AG09309 (cell line): ENCODE measurements at regions not wholly inside any gene's neighbourhood (a gene's known extent, or its start where the extent isn't known, plus 50 kb on each side); places are given as distances from the start of the nearest gene placed in this dataset.

Experiments used
- DNase-seq: peaks from one replicate; pipeline ENCODE4 v3.0.0-alpha.2; 2010; ENCODE audit warnings: low read depth
- H3K4me3 ChIP-seq: 2 replicates; pipeline ENCODE4 v1.5.1; 2011; ENCODE audit warnings: mild to moderate bottlenecking, low read depth, low read length, moderate library complexity; ENCODE audit not compliant: control insufficient read depth
- TF ChIP-seq, protein P1 (sequence below): IDR thresholded peaks from 2 replicates; pipeline ENCODE4 v1.5.1; 2011; ENCODE audit warnings: mild to moderate bottlenecking, low read depth, low read length, inconsistent platforms; ENCODE audit not compliant: insufficient read depth, control insufficient read depth; ENCODE audit errors: missing control alignments

DNA sequence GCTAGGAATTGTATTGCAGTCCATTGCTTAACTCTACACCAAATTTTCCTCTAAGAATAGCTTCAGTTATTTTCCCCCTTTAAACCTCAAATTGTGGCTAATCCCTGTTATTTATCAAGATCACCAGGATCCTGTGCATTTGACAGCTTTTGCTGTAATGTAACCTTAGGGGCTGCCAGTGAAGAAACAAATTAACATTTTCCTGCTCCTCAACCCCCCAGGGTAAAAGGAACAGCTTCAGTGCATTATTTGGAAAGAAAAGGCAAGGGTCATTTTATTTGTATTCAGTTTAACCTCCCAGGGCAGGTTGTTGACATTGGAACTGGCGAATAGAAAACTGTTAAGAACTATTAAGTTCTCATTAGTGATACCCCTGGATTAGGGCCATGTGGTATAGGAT, 57.0 kb downstream of the PCDH20 start:
- no peak for DNase-seq
- TF ChIP-seq, protein P1, sequence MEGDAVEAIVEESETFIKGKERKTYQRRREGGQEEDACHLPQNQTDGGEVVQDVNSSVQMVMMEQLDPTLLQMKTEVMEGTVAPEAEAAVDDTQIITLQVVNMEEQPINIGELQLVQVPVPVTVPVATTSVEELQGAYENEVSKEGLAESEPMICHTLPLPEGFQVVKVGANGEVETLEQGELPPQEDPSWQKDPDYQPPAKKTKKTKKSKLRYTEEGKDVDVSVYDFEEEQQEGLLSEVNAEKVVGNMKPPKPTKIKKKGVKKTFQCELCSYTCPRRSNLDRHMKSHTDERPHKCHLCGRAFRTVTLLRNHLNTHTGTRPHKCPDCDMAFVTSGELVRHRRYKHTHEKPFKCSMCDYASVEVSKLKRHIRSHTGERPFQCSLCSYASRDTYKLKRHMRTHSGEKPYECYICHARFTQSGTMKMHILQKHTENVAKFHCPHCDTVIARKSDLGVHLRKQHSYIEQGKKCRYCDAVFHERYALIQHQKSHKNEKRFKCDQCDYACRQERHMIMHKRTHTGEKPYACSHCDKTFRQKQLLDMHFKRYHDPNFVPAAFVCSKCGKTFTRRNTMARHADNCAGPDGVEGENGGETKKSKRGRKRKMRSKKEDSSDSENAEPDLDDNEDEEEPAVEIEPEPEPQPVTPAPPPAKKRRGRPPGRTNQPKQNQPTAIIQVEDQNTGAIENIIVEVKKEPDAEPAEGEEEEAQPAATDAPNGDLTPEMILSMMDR: no peak
- H3K4me3 ChIP-seq: no peak overlapping the region

DNA sequence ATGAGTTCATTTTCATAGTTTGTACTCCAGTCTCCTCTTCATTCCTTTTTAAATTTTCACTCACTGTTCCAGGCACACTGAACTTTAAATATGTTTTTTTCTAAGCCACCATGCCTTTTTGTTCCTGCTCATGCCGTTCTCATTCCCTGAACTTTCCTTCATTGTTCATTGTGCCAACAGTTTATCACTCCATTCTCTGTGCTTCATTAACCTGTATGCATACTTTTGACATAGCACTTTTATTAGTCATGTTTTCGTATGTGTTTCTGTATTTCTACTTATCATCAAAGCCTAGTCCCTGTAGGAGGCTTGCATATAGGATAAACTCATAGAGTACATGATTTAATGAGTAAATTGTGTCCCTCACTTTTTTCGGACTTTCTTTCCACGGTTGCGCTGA, 65.3 kb downstream of the PCDH20 start:
- no peak for DNase-seq
- no peak overlapping the region for H3K4me3 ChIP-seq
- TF ChIP-seq, protein P1: no peak

DNA sequence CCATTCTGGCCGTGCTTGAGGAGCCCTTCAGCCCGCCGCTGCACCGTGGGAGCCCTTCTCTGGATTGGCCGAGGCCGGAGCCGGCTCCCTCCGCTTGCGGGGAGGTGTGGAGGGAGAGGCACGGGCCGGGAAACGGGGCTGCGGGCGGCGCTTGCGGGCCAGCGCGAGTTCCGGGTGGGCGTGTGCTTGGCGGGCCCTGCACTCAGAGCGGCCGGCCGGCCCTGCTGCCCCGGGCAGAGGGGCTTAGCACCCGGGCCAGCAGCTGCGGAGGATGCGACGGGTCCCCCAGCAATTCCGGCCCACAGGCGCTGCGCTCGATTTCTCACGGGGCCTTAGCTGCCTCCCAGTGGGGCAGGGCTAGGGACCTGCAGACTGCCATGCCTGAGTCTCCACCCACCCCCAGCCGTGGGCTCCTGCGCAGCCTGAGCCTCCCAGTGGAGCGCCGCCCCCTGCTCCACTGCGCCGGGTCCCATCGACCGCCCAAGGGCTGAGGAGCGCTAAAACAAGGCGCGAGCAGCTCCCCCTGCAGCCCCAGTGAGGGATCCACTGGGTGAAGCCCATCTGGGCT, 76.5 kb downstream of the PCDH20 start:
- DNase-seq: no peak
- no peak overlapping the region for H3K4me3 ChIP-seq
- TF ChIP-seq, protein P1: no peak

GRCh38 chr13:61316647-61317046, 99.0 kb downstream of the PCDH20 start:
- no peak for DNase-seq
- TF ChIP-seq, protein P1: no peak
- no peak overlapping the region for H3K4me3 ChIP-seq

DNA sequence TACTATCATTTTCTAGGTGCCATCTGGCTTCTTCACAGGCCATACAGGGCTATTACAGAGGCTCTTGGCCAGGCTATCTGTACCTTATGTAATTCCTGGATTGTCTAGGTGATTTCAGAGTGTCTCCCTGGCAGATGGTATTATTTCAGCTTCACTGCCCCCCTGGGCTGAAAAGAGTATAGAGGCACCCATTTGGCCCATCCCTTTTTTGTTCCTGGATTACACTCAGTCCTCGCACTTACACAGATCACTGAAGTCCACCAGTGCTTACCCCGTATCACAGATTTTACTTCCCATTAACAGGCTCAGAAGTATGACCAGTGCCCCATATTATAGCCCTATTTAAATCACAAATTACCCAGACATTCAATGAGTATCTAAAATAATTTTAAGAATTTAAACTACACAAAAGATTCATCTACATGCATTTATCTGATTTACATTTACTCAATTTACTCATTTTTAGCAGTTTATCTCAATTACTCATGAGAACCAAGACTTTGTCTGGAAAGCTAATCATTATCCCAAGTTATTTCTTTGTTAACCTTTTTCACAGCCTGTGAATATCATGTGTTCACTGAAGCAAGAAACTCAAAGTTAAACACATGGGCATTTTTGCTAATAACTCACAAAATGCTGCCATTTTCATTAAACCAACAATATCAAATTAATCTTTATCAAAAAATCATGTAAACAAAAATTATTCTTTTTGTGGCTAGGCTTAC, 121.0 kb downstream of the PCDH20 start:
- TF ChIP-seq, protein P1: no peak
- no peak for DNase-seq

GRCh38 chr13:61286148-61286745, 129.4 kb downstream of the PCDH20 start:
- TF ChIP-seq, protein P1: no peak
- H3K4me3 ChIP-seq: no peak overlapping the region
- no peak for DNase-seq

More for the DNA sequence above, 121.0 kb downstream of the PCDH20 start:
- no peak overlapping the region for H3K4me3 ChIP-seq
